B cell (primary cell): ENCODE measurements at regions not wholly inside any gene's neighbourhood (a gene's known extent, or its start where the extent isn't known, plus 50 kb on each side); places are given as distances from the start of the nearest gene placed in this dataset.

Experiments
- ATAC-seq: fragments of 200-7000 bp; cut with Tn5 transposase; one replicate; pipeline ENCODE4 v1.10.0; 2021; ENCODE audit warnings: low read depth, mild to moderate bottlenecking, moderate number of reproducible peaks, moderate library complexity
- CTCF ChIA-PET: fragments of 350-600 bp; sonication (Branson Sonifier 250); formaldehyde crosslinking; loops from one replicate; lab custom pipeline; 2021; ENCODE audit warnings: antibody characterized with exemption, inconsistent platforms; lab: Charles Lee
- POLR2A ChIA-PET: fragments of 350-600 bp; sonication (Branson Sonifier 250); formaldehyde crosslinking; loops from one replicate; lab custom pipeline; 2021; ENCODE audit warnings: antibody characterized with exemption; lab: Charles Lee
- DNase-seq: peaks from one replicate; pipeline ENCODE4 v3.0.0; 2013
- H2AFZ ChIP-seq: 2 replicates; pipeline ENCODE4 v1.6.1; 2012; ENCODE audit warnings: mild to moderate bottlenecking, low read depth, low read length; ENCODE audit not compliant: insufficient read depth, poor library complexity, severe bottlenecking
- H3K27ac ChIP-seq, 2 donors: 1 replicate in 1 of 2; 2 replicates in 1 of 2; pipeline ENCODE4 v1.5.1; 2012 to 2013; ENCODE audit warnings: low read length in 2 of 2, mild to moderate bottlenecking in 2 of 2, moderate library complexity in 1 of 2
- H3K27me3 ChIP-seq, 4 experiments: fragments of 200-600 bp in 1 of 4; sonication (generic) in 1 of 4; replicated peaks in 1 of 4; 1 replicate in 2 of 4; 2 replicates in 2 of 4; pipeline versions ENCODE4 v1.6.1 to v1.7.0; 2013 to 2016; ENCODE audit warnings: low read length in 3 of 4, mild to moderate bottlenecking in 2 of 4, mixed read lengths in 1 of 4, moderate library complexity in 1 of 4; ENCODE audit not compliant: insufficient read depth in 4 of 4, control insufficient read depth in 3 of 4; ENCODE audit errors: control extremely low read depth in 1 of 4
- H3K36me3 ChIP-seq, 2 experiments: replicated peaks in 1 of 2; 1 replicate in 1 of 2; 2 replicates in 1 of 2; pipeline versions ENCODE4 v1.6.1 to v1.7.1; 2013; ENCODE audit warnings: low read length in 1 of 2; ENCODE audit not compliant: insufficient read depth in 2 of 2, control insufficient read depth in 1 of 2; ENCODE audit errors: control extremely low read depth in 1 of 2, extremely low read depth in 1 of 2
- H3K4me1 ChIP-seq, 2 donors: fragments of 200-600 bp in 1 of 2; sonication (generic) in 1 of 2; 1 replicate in 1 of 2; 2 replicates in 1 of 2; pipeline versions ENCODE4 v1.5.1 to v1.6.1; 2013 to 2017; ENCODE audit warnings: low read length in 2 of 2; ENCODE audit not compliant: control insufficient read depth in 2 of 2, insufficient read depth in 2 of 2
- H3K4me2 ChIP-seq: replicated peaks from 2 replicates; pipeline ENCODE3; 2012; ENCODE audit warnings: mild to moderate bottlenecking, low read depth, low read length; ENCODE audit not compliant: poor library complexity, severe bottlenecking
- H3K4me3 ChIP-seq, 5 experiments: fragments of 200-600 bp in 1 of 5; sonication (generic) in 1 of 5; 1 replicate in 3 of 5; 2 replicates in 2 of 5; pipeline versions ENCODE4 v1.5.1 to v1.7.0; 2011 to 2016; ENCODE audit warnings: low read length in 4 of 5, mild to moderate bottlenecking in 4 of 5, low read depth in 2 of 5, control low read depth in 1 of 5, moderate library complexity in 1 of 5; ENCODE audit not compliant: insufficient read depth in 1 of 5; ENCODE audit errors: control extremely low read depth in 1 of 5, extremely low read depth in 1 of 5
- H3K79me2 ChIP-seq: fragments of 200-600 bp; sonication (generic); one replicate; pipeline ENCODE4 v1.6.0; 2016; ENCODE audit warnings: low read length; ENCODE audit not compliant: control insufficient read depth, insufficient read depth
- H3K9ac ChIP-seq: fragments of 200-600 bp; sonication (generic); 2 replicates; pipeline ENCODE4 v1.6.1; 2017; ENCODE audit warnings: mild to moderate bottlenecking, low read length, moderate library complexity
- H3K9me3 ChIP-seq, 3 donors: one replicate each; pipeline versions ENCODE4 v1.6.1 to v1.7.1; 2013; ENCODE audit warnings: low read length in 2 of 3; ENCODE audit not compliant: control insufficient read depth in 2 of 3, insufficient read depth in 1 of 3; ENCODE audit errors: control extremely low read depth in 1 of 3
- H4K20me1 ChIP-seq: 2 replicates; pipeline ENCODE4 v1.6.0; 2012; ENCODE audit warnings: mild to moderate bottlenecking, low read length; ENCODE audit not compliant: insufficient read depth, control insufficient read depth, poor library complexity, severe bottlenecking
- H3K27ac Mint-ChIP-seq: one replicate; pipeline ENCODE4 v1.8.0; 2021; ENCODE audit warnings: mixed read lengths
- H3K27me3 Mint-ChIP-seq: one replicate; pipeline ENCODE4 v1.8.0; 2021; ENCODE audit warnings: mixed read lengths
- H3K4me1 Mint-ChIP-seq: one replicate; pipeline ENCODE4 v1.8.0; 2021; ENCODE audit warnings: mixed read lengths
- H3K4me3 Mint-ChIP-seq: one replicate; pipeline ENCODE4 v1.8.0; 2021; ENCODE audit warnings: mixed read lengths
- H3K9me3 Mint-ChIP-seq: one replicate; pipeline ENCODE4 v1.8.0; 2022; ENCODE audit warnings: mixed read lengths; ENCODE audit not compliant: insufficient read depth
- CTCF ChIP-seq: fragments of 200-600 bp; IDR thresholded peaks from one replicate; pipeline ENCODE4 v1.8.0; 2022; ENCODE audit warnings: antibody characterized with exemption, mild to moderate bottlenecking
- EZH2 ChIP-seq: IDR thresholded peaks from 2 replicates; pipeline ENCODE4 v1.6.1; 2012; ENCODE audit warnings: borderline replicate concordance, low read depth, mild to moderate bottlenecking, moderate library complexity, low read length; ENCODE audit not compliant: insufficient read depth, poor library complexity, severe bottlenecking
- WGBS: methylation state at CpG from one replicate; pipeline ENCODE4 v1.1.5; 2013; ENCODE audit warnings: missing lambda C conversion rate; ENCODE audit not compliant: insufficient coverage; 5-methylcytosine and 5-hydroxymethylcytosine counted together
- intact Hi-C: fragments of 100-400 bp; cut with micrococcal nuclease; formaldehyde crosslinking; loops from one replicate; pipeline ENCODE4 v1.10.0; 2022

GRCh38 chr13:25024175-25024574, 71.8 kb upstream of the PABPC3 start:
- ChIA-PET CTCF (interaction anchor here (2.4 kb wide), 1 partner anchor 29 kb away, joined by 6 read pairs; no protein-coding TSS in a partner anchor), POLR2A (no interaction called here)
- no peak overlapping the region for H3K4me3 Mint-ChIP-seq
- no peaks in the 10 kb centered on the region for H3K36me3 ChIP-seq
- 83% methylated on average over 9 of the region's 9 CpGs for WGBS
- intact Hi-C loops: no loop called here
- peaks cover 0 to 3% (median 0%) of the 10 kb centered on the region in 4 experiments for H3K27me3 ChIP-seq
- H3K9me3 ChIP-seq: no peaks in the 10 kb centered on the region
- no peak for DNase-seq
- no peaks in the 10 kb centered on the region for H3K4me1 ChIP-seq
- no peak for TF ChIP-seq EZH2
- TF ChIP-seq CTCF: no peak
- H3K9me3 Mint-ChIP-seq: no peaks in the 10 kb centered on the region
- H3K27me3 Mint-ChIP-seq: peaks cover 25% of the 10 kb centered on the region
- no peak overlapping the region for H3K27ac Mint-ChIP-seq
- no peak overlapping the region for H3K27ac ChIP-seq
- no peaks in the 10 kb centered on the region for H3K79me2 ChIP-seq
- H4K20me1 ChIP-seq: no peaks in the 10 kb centered on the region
- H2AFZ ChIP-seq: no peak overlapping the region
- H3K4me2 ChIP-seq: no peak overlapping the region
- no peak overlapping the region for H3K9ac ChIP-seq
- no peak overlapping the region for H3K4me3 ChIP-seq
- ATAC-seq: no peak
- no peaks in the 10 kb centered on the region for H3K4me1 Mint-ChIP-seq

DNA sequence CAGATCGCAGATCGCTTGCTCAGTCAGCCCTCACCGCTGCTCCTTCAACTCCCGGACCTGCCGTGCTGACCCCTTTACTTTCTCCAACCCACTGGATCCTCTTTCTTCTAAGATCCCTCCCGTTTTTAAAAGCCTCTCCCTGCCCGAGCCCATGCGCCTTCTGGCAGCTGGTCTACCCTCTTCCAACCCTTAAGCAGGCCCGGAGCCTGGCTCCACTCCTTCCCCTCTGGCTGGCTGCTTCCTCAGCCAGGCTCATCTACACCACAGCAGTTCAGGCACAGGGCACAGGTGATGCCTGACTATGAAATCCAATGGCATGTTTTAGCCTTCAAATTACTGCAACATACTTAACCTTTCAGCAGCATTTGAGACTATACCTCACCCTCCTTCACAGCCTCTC, 63.8 kb upstream of the PABPC3 start:
- Histone ChIP-seq H3K27me3 (peaks cover 0 to 8% (median 2%) of the 10 kb centered on the region in 4 experiments), H2AFZ (no peak overlapping the region), H4K20me1 (no peaks in the 10 kb centered on the region), H3K9ac (no peak overlapping the region), H3K4me1 (peaks cover 4 to 6% of the 10 kb centered on the region in 2 donors), H3K36me3 (no peaks in the 10 kb centered on the region), H3K4me2 (no peak overlapping the region), H3K79me2 (no peaks in the 10 kb centered on the region), H3K9me3 (no peaks in the 10 kb centered on the region), H3K4me3 (no peak overlapping the region), H3K27ac (no peak overlapping the region)
- DNase-seq (no peak), ATAC-seq (no peak)
- CTCF ChIA-PET: interaction anchor here (0.7 kb wide), 1 partner anchor 338 kb away, joined by 3 read pairs; no protein-coding TSS in a partner anchor
- peaks cover 5% of the 10 kb centered on the region for H3K4me1 Mint-ChIP-seq
- TF ChIP-seq EZH2 (no peak), CTCF (no peak)
- intact Hi-C loops: no loop called here
- H3K27ac Mint-ChIP-seq: no peak overlapping the region
- H3K9me3 Mint-ChIP-seq: no peaks in the 10 kb centered on the region
- POLR2A ChIA-PET: no interaction called here
- no peak overlapping the region for H3K4me3 Mint-ChIP-seq
- 84% methylated on average over 9 of the region's 9 CpGs for WGBS
- peaks cover 58% of the 10 kb centered on the region for H3K27me3 Mint-ChIP-seq
